OCI-LY7 (cell line): ENCODE measurements at regions not wholly inside any gene's neighbourhood (a gene's known extent, or its start where the extent isn't known, plus 50 kb on each side); places are given as distances from the start of the nearest gene placed in this dataset.

Experiments used
- BruUV-seq: library from RNA; stranded (reverse); fragments of 400-500 nt; replicated peaks from 2 replicates; lab custom pipeline; 2021; lab: Mats Ljungman, UMichigan
- CTCF ChIA-PET: fragments of 300-600 bp; sonication (Branson Sonifier 250); formaldehyde crosslinking; loops from one replicate; lab custom pipeline; 2022; ENCODE audit warnings: antibody characterized with exemption; ENCODE audit not compliant: unreplicated experiment; lab: Charles Lee
- POLR2A ChIA-PET: fragments of 300-600 bp; sonication (Branson Sonifier 250); formaldehyde crosslinking; loops from one replicate; lab custom pipeline; 2022; ENCODE audit warnings: antibody characterized with exemption; lab: Charles Lee
- DNase-seq: peaks from one replicate; pipeline ENCODE4 v3.0.0-alpha.2; 2015; ENCODE audit warnings: low spot score
- H2AFZ ChIP-seq: fragments of 200-600 bp; sonication (generic), shearing (Covaris generic); 2 replicates; pipeline ENCODE4 v1.6.1; 2014; ENCODE audit warnings: mild to moderate bottlenecking, antibody characterized with exemption, low read length, moderate library complexity
- H3K27ac ChIP-seq: fragments of 200-600 bp; sonication (generic); 2 replicates; pipeline ENCODE4 v1.5.1; 2014; ENCODE audit warnings: mixed run types, low read depth, mild to moderate bottlenecking, moderate library complexity, low read length, inconsistent platforms; ENCODE audit not compliant: poor library complexity, severe bottlenecking
- H3K36me3 ChIP-seq: fragments of 200-600 bp; sonication (generic); 2 replicates; pipeline ENCODE4 v1.6.1; 2014; ENCODE audit warnings: mild to moderate bottlenecking, antibody characterized with exemption, low read length, moderate library complexity, mixed read lengths; ENCODE audit not compliant: insufficient read depth
- H3K4me1 ChIP-seq: fragments of 200-600 bp; sonication (generic); 2 replicates; pipeline ENCODE4 v1.5.1; 2014; ENCODE audit warnings: mild to moderate bottlenecking, low read length; ENCODE audit not compliant: insufficient read depth, poor library complexity, severe bottlenecking
- H3K4me2 ChIP-seq: fragments of 200-600 bp; sonication (generic); 2 replicates; pipeline ENCODE4 v1.6.1; 2014; ENCODE audit warnings: mild to moderate bottlenecking, low read length
- H3K4me3 ChIP-seq: fragments of 200-600 bp; sonication (generic); 2 replicates; pipeline ENCODE4 v1.5.1; 2014; ENCODE audit warnings: mild to moderate bottlenecking, low read depth, low read length; ENCODE audit not compliant: poor library complexity, severe bottlenecking
- H3K79me2 ChIP-seq: fragments of 200-600 bp; sonication (generic); 2 replicates; pipeline ENCODE4 v1.6.1; 2016; ENCODE audit warnings: low read depth, mild to moderate bottlenecking, low read length, moderate library complexity, mixed read lengths; ENCODE audit not compliant: insufficient read depth
- H3K9me2 ChIP-seq: fragments of 200-600 bp; sonication (generic); 2 replicates; pipeline ENCODE4 v1.6.1; 2016; ENCODE audit warnings: mild to moderate bottlenecking, low read length, mixed read lengths; ENCODE audit not compliant: insufficient read depth
- H3K9me3 ChIP-seq: fragments of 200-600 bp; sonication (generic); 2 replicates; pipeline ENCODE4 v1.6.1; 2014; ENCODE audit warnings: mild to moderate bottlenecking, mixed run types, low read length, mixed read lengths
- H4K20me1 ChIP-seq: fragments of 200-600 bp; sonication (generic); 2 replicates; pipeline ENCODE4 v1.6.1; 2014; ENCODE audit warnings: mild to moderate bottlenecking, antibody characterized with exemption, low read length, moderate library complexity, mixed read lengths; ENCODE audit not compliant: insufficient read depth
- CTCF ChIP-seq: fragments of 200-600 bp; sonication (generic); conservative IDR thresholded peaks from 2 replicates; pipeline ENCODE4 v1.5.1; 2014; ENCODE audit warnings: mild to moderate bottlenecking, antibody characterized with exemption, low read length, moderate library complexity, mixed read lengths
- EZH2phosphoT487 ChIP-seq: fragments of 200-600 bp; sonication (generic); IDR thresholded peaks from 2 replicates; pipeline ENCODE4 v1.6.1; 2018; ENCODE audit warnings: low read depth, borderline replicate concordance, mild to moderate bottlenecking, mixed run types, antibody characterized with exemption, low read length, moderate library complexity, mixed read lengths
- intact Hi-C: fragments of 100-400 bp; cut with micrococcal nuclease; formaldehyde crosslinking; loops from one replicate; pipeline ENCODE4 v1.10.0; 2022; ENCODE audit not compliant: unreplicated experiment

DNA sequence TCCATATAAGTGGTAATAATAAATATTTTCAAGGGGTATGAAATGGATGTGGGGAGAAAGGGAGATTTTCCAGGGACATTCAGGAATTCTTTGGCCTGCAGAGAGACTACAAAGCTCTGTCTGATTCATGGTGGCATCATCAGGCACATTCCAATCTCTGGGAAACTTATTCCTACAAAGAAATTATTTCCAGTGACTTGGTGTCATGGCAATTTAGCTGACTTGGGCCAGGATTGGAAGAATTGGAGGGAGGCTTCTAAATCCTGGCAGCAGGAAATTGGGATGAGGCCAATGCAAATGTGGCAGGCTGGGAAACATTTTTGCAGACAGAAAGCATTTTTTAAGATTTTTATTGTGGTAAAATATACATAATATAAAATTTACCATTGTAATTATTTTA lies 204.6 kb downstream of the RTL9 start:
- no peaks in the 10 kb centered on the region for H3K9me3 ChIP-seq
- no peak overlapping the region for H3K27ac ChIP-seq
- no peaks in the 10 kb centered on the region for H3K9me2 ChIP-seq
- no peaks in the 10 kb centered on the region for H3K36me3 ChIP-seq
- ChIA-PET CTCF (no interaction called here), POLR2A (no interaction called here)
- no peaks in the 10 kb centered on the region for H3K4me1 ChIP-seq
- intact Hi-C loops, result no loop called here
- TF ChIP-seq CTCF, result no peak
- TF ChIP-seq EZH2phosphoT487, result no peak
- no peaks in the 10 kb centered on the region for H4K20me1 ChIP-seq
- no peak for DNase-seq
- no peak overlapping the region for H3K4me2 ChIP-seq
- no TSS peak for BruUV-seq
- H3K4me3 ChIP-seq, result no peak overlapping the region
- no peak overlapping the region for H2AFZ ChIP-seq
- no peaks in the 10 kb centered on the region for H3K79me2 ChIP-seq

GRCh38 chrX:110568441-110568840 lies 209.8 kb downstream of the RTL9 start:
- Histone ChIP-seq H2AFZ (no peak overlapping the region), H3K36me3 (no peaks in the 10 kb centered on the region), H4K20me1 (no peaks in the 10 kb centered on the region), H3K4me2 (no peak overlapping the region), H3K27ac (no peak overlapping the region), H3K79me2 (no peaks in the 10 kb centered on the region), H3K9me2 (no peaks in the 10 kb centered on the region), H3K9me3 (no peaks in the 10 kb centered on the region), H3K4me1 (no peaks in the 10 kb centered on the region), H3K4me3 (no peak overlapping the region)
- POLR2A ChIA-PET, result interaction anchor here (1.1 kb wide), 1 partner anchor 10 kb away, joined by 3 read pairs; no protein-coding TSS in a partner anchor
- TF ChIP-seq CTCF (no peak), EZH2phosphoT487 (no peak)
- intact Hi-C loops, result no loop called here
- no TSS peak for BruUV-seq
- CTCF ChIA-PET, result no interaction called here
- no peak for DNase-seq

GRCh38 chrX:110569506-110569905 lies 210.9 kb downstream of the RTL9 start:
- no peaks in the 10 kb centered on the region for H3K9me2 ChIP-seq
- TF ChIP-seq CTCF (no peak), EZH2phosphoT487 (no peak)
- intact Hi-C loops, result no loop called here

More at GRCh38 chrX:110569506-110569905, 210.9 kb downstream of the RTL9 start:
- BruUV-seq, result no TSS peak
- Histone ChIP-seq H3K36me3 (no peaks in the 10 kb centered on the region), H3K4me3 (no peak overlapping the region), H3K27ac (no peak overlapping the region), H2AFZ (no peak overlapping the region), H3K4me2 (no peak overlapping the region), H4K20me1 (no peaks in the 10 kb centered on the region), H3K4me1 (no peaks in the 10 kb centered on the region), H3K9me3 (no peaks in the 10 kb centered on the region), H3K79me2 (no peaks in the 10 kb centered on the region)
- ChIA-PET POLR2A (no interaction called here), CTCF (no interaction called here)
- no peak for DNase-seq
